NCI-H1694 treated with DMSO at 0.1 percent for 48 hours (cell line): ENCODE measurements at regions not wholly inside any gene's neighbourhood (a gene's known extent, or its start where the extent isn't known, plus 50 kb on each side); places are given as distances from the start of the nearest gene placed in this dataset.
"Not testable (repeated sequence)": the region's sequence is repeated elsewhere in the genome, so short reads cannot be mapped to it uniquely, and the experiment has no call there.

Experiments used
- DNase-seq: peaks from one replicate; lab custom pipeline; 2025; lab: John Stamatoyannopoulos, UW

- no peak for DNase-seq
Measured at GRCh38 chr19:31529121-31529520, 179.9 kb upstream of the TSHZ3 start.

- DNase-seq = no peak
Measured at GRCh38 chr19:31530781-31531180, 181.5 kb upstream of the TSHZ3 start.

GRCh38 chr19:31531326-31531725, 182.1 kb upstream of the TSHZ3 start:
- DNase-seq = no peak

- DNase-seq = no peak
Measured at GRCh38 chr19:31532034-31532433, 182.8 kb upstream of the TSHZ3 start.

GRCh38 chr19:31533114-31533513, 183.9 kb upstream of the TSHZ3 start:
- no peak for DNase-seq

- DNase-seq = no peak
Measured at GRCh38 chr19:31534231-31534630, 185.0 kb upstream of the TSHZ3 start.

GRCh38 chr19:31534786-31535657, 185.8 kb upstream of the TSHZ3 start:
- DNase-seq = no peak

GRCh38 chr19:31535691-31536460, 186.6 kb upstream of the TSHZ3 start:
- DNase-seq = no peak

GRCh38 chr19:31537136-31537535, 187.9 kb upstream of the TSHZ3 start:
- no peak for DNase-seq

GRCh38 chr19:31537902-31538301, 188.7 kb upstream of the TSHZ3 start:
- not testable (repeated sequence) for DNase-seq

- no peak for DNase-seq
Measured at GRCh38 chr19:31538879-31539278, 189.6 kb upstream of the TSHZ3 start.

GRCh38 chr19:31539386-31539785, 190.2 kb upstream of the TSHZ3 start:
- no peak for DNase-seq

- no peak for DNase-seq
Measured at GRCh38 chr19:31541396-31541795, 192.2 kb upstream of the TSHZ3 start.

- DNase-seq = no peak
Measured at GRCh38 chr19:31543456-31543855, 194.2 kb upstream of the TSHZ3 start.

- DNase-seq = no peak
Measured at GRCh38 chr19:31545777-31546176, 196.5 kb upstream of the TSHZ3 start.

GRCh38 chr19:31546205-31546960, 197.1 kb upstream of the TSHZ3 start:
- DNase-seq = no peak

- no peak for DNase-seq
Measured at GRCh38 chr19:31548941-31549340, 199.7 kb upstream of the TSHZ3 start.

- DNase-seq = no peak
Measured at GRCh38 chr19:31553112-31553845, 204.0 kb upstream of the TSHZ3 start.

GRCh38 chr19:31553846-31554215, 204.6 kb upstream of the TSHZ3 start:
- DNase-seq = no peak

GRCh38 chr19:31554360-31554759, 205.1 kb upstream of the TSHZ3 start:
- DNase-seq = no peak

- no peak for DNase-seq
Measured at GRCh38 chr19:31555634-31556215, 206.5 kb upstream of the TSHZ3 start.
